K562 (cell line): ENCODE measurements at regions not wholly inside any gene's neighbourhood (a gene's known extent, or its start where the extent isn't known, plus 50 kb on each side); places are given as distances from the start of the nearest gene placed in this dataset.

Experiments used
- ATAC-seq: fragments of 200-7000 bp; cut with Tn5 transposase; 3 replicates; pipeline ENCODE4 v1.9.1; 2020; ENCODE audit warnings: moderate library complexity
- BruUV-seq: library from RNA; stranded (reverse); fragments of 400-500 nt; replicated peaks from 2 replicates; lab custom pipeline; 2021; lab: Mats Ljungman, UMichigan
- CTCF ChIA-PET: fragments of 300-600 bp; formaldehyde crosslinking; extraction: SDS; loops from one replicate; lab custom pipeline; 2021; ENCODE audit warnings: low intra/inter-chr PET ratio; lab: Yijun Ruan, JAX
- POLR2A ChIA-PET: fragments of 300-600, 350-650 bp; sonication (Branson Sonifier 250); formaldehyde crosslinking; extraction: SDS; loops from one replicate; lab custom pipeline; 2021; ENCODE audit warnings: antibody characterized with exemption, inconsistent platforms; lab: Yijun Ruan, JAX
- DNase-seq, 4 experiments: peaks; one replicate each; pipeline versions ENCODE4 v3.0.0 to v3.0.0-alpha.2; 2011 to 2018; ENCODE audit warnings: low spot score in 3 of 4, mixed read lengths in 3 of 4; ENCODE audit errors: extremely low read depth in 1 of 4
- FAIRE-seq: peaks from 2 replicates; lab custom pipeline; 2011; peaks lifted over from hg19 to GRCh38; lab: Jason Lieb, UNC
- H2AFZ ChIP-seq: 2 replicates; pipeline ENCODE4 v1.6.0; 2011; ENCODE audit warnings: low read depth, low read length, control low read depth, inconsistent platforms
- H3K27ac ChIP-seq: fragments of 200-600 bp; 3 replicates; pipeline ENCODE4 v1.8.0; 2011; ENCODE audit warnings: low read depth, mild to moderate bottlenecking, control low read depth, inconsistent platforms, low read length, moderate library complexity, mixed read lengths; ENCODE audit errors: extremely low read depth
- H3K27me3 ChIP-seq, 2 experiments: fragments of 300-600 bp in 1 of 2; 2 replicates in 1 of 2; 3 replicates in 1 of 2; pipeline versions ENCODE4 v1.6.0 to v1.8.0; 2011; ENCODE audit warnings: inconsistent platforms in 2 of 2, low read length in 2 of 2, mild to moderate bottlenecking in 1 of 2, mixed read lengths in 1 of 2, moderate library complexity in 1 of 2; ENCODE audit not compliant: control insufficient read depth in 2 of 2, insufficient read depth in 2 of 2
- H3K36me3 ChIP-seq: fragments of 300-600 bp; 3 replicates; pipeline ENCODE4 v1.8.0; 2011; ENCODE audit warnings: mild to moderate bottlenecking, low read length, inconsistent platforms; ENCODE audit not compliant: control insufficient read depth, insufficient read depth
- H3K4me1 ChIP-seq, 2 experiments: fragments of 200-600 bp in 1 of 2; replicated peaks in 1 of 2; 2 replicates in 1 of 2; 3 replicates in 1 of 2; pipeline versions ENCODE4 v1.5.1 to v1.8.0; 2011; ENCODE audit warnings: inconsistent platforms in 2 of 2, low read length in 2 of 2, mild to moderate bottlenecking in 1 of 2, mixed read lengths in 1 of 2, moderate library complexity in 1 of 2; ENCODE audit not compliant: control insufficient read depth in 2 of 2, insufficient read depth in 2 of 2
- H3K4me2 ChIP-seq: 2 replicates; pipeline ENCODE4 v1.6.1; 2011; ENCODE audit warnings: low read length, control low read depth, inconsistent platforms, mixed read lengths; ENCODE audit not compliant: insufficient read depth
- H3K4me3 ChIP-seq: fragments of 200-600 bp; sonication (generic), shearing (Covaris generic); 2 replicates; pipeline ENCODE4 v1.5.1; 2016; ENCODE audit warnings: control low read depth, inconsistent platforms
- H3K79me2 ChIP-seq: fragments of 200-600 bp; 3 replicates; pipeline ENCODE4 v1.8.0; 2011; ENCODE audit warnings: low read length, inconsistent platforms; ENCODE audit not compliant: control insufficient read depth, insufficient read depth
- H3K9ac ChIP-seq, 2 experiments: 2 replicates each; pipeline versions ENCODE4 v1.6.0 to v1.6.1; 2011; ENCODE audit warnings: low read depth in 2 of 2, low read length in 2 of 2, control low read depth in 1 of 2, inconsistent platforms in 1 of 2, mild to moderate bottlenecking in 1 of 2, mixed read lengths in 1 of 2; ENCODE audit not compliant: insufficient read depth in 1 of 2
- H3K9me1 ChIP-seq: one replicate; pipeline ENCODE4 v1.6.0; 2011; ENCODE audit warnings: inconsistent platforms, mild to moderate bottlenecking, low read length, moderate library complexity; ENCODE audit not compliant: control insufficient read depth, insufficient read depth
- H3K9me3 ChIP-seq: replicated peaks from 2 replicates; pipeline ENCODE4 v1.5.1; 2011; ENCODE audit warnings: low read depth, low read length, inconsistent platforms; ENCODE audit not compliant: control insufficient read depth, insufficient read depth
- H4K20me1 ChIP-seq: replicated peaks from 2 replicates; pipeline ENCODE4 v1.6.1; 2011; ENCODE audit warnings: low read length, inconsistent platforms, mixed read lengths; ENCODE audit not compliant: control insufficient read depth, insufficient read depth
- CEBPB ChIP-seq: fragments of 450-650 bp; IDR thresholded peaks from 2 replicates; pipeline ENCODE4 v1.6.1; 2016; ENCODE audit warnings: missing genetic modification characterization, missing compliant biosample characterization
- JUND ChIP-seq, 2 experiments: IDR thresholded peaks; 2 replicates in 1 of 2; 3 replicates in 1 of 2; pipeline ENCODE4 v1.6.1; 2011; ENCODE audit warnings: borderline replicate concordance in 2 of 2, low read depth in 2 of 2, low read length in 2 of 2, improper control_type of control experiment in 1 of 2, missing biosample characterization in 1 of 2, missing genetic modification characterization in 1 of 2, missing genetic modification reagents in 1 of 2
- ZNF316 ChIP-seq: fragments of 450-650 bp; IDR thresholded peaks from 2 replicates; pipeline ENCODE4 v1.6.1; 2016
- WGBS: fragments of 100-300 bp; shearing (Covaris generic); methylation state at CpG from one replicate; pipeline ENCODE4 v1.1.6; 2016; ENCODE audit warnings: low coverage, mixed read lengths; ENCODE audit not compliant: insufficient coverage; ENCODE audit errors: missing lambda C conversion rate; 5-methylcytosine and 5-hydroxymethylcytosine counted together
- in situ Hi-C: fragments of 300-500 bp; cut with MboI; formaldehyde crosslinking; loops from 4 replicates; pipeline ENCODE4 v1.15.0; 2018; ENCODE audit warnings: inconsistent platforms, mixed read lengths
- intact Hi-C: fragments of 100-400 bp; cut with micrococcal nuclease; formaldehyde crosslinking; loops from 2 replicates; pipeline ENCODE4 v1.14.2; 2022
- TF ChIP-seq, protein P1 (sequence below): fragments of 450-650 bp; formaldehyde crosslinking; IDR thresholded peaks from 2 replicates; pipeline ENCODE4 v1.4.0; 2020; ENCODE audit warnings: mild to moderate bottlenecking, moderate library complexity

- DNase-seq (no peak), FAIRE-seq (no peak), ATAC-seq (no peak)
- Histone ChIP-seq H3K9ac (no peak overlapping the region), H3K27ac (no peak overlapping the region), H3K4me1 (no peaks in the 10 kb centered on the region; a peak in 2 of 5 replicates), H3K4me3 (no peak overlapping the region), H3K36me3 (no peaks in the 10 kb centered on the region), H3K9me3 (no peaks in the 10 kb centered on the region), H3K79me2 (no peaks in the 10 kb centered on the region), H3K4me2 (no peak overlapping the region), H2AFZ (no peak overlapping the region), H3K9me1 (no peaks in the 10 kb centered on the region), H4K20me1 (0 out of 2 replicates have a peak, but pooled peaks cover 3% of the 10 kb centered on the region), H3K27me3 (no peaks in the 10 kb centered on the region)
- ChIA-PET POLR2A (interaction anchor here (1.0 to 1.8 kb wide), 3 partner anchors 9 to 229 kb away, joined by 4 to 6 read pairs (median 5); no protein-coding TSS in a partner anchor), CTCF (no interaction called here)
- in situ Hi-C loops, result loop anchor here (10.0 kb wide), 2 partner anchors 634 to 774 kb away; no protein-coding TSS in a partner anchor
- BruUV-seq, result no TSS peak
- TF ChIP-seq JUND (IDR thresholded peaks at IDR 0.05; ENCODE audit: borderline replicate concordance, low read depth, low read length) (no peak), JUND (tag; IDR thresholded peaks at IDR 0.05; ENCODE audit: borderline replicate concordance, low read depth, low read length) (no peak), CEBPB (tag) (peak; percentile 72; the same call in 1 of the 2 replicates), ZNF316 (peak; percentile 34)
- TF ChIP-seq, protein P1, sequence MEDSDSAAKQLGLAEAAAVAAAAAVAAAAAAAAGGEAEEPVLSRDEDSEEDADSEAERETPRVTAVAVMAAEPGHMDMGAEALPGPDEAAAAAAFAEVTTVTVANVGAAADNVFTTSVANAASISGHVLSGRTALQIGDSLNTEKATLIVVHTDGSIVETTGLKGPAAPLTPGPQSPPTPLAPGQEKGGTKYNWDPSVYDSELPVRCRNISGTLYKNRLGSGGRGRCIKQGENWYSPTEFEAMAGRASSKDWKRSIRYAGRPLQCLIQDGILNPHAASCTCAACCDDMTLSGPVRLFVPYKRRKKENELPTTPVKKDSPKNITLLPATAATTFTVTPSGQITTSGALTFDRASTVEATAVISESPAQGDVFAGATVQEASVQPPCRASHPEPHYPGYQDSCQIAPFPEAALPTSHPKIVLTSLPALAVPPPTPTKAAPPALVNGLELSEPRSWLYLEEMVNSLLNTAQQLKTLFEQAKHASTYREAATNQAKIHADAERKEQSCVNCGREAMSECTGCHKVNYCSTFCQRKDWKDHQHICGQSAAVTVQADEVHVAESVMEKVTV (CRISPR knock-in tag), result no peak
- 60% methylated on average over 3 of the region's 3 CpGs for WGBS
- intact Hi-C loops, result no loop called here
Observed at GRCh38 chr7:130881091-130881798, 147.2 kb upstream of the KLF14 start.
